ENCODE measurements at regions not wholly inside any gene's neighbourhood (a gene's known extent, or its start where the extent isn't known, plus 50 kb on each side); places are given as distances from the start of the nearest gene placed in this dataset.

GRCh38 chr2:103268841-103269498 lies 507.1 kb downstream of the TMEM182 start:
- H3K4me1 Mint-ChIP-seq (ENCODE audit: unreplicated experiment): peaks cover 4% of the 10 kb centered on the region
- H3K27me3 Mint-ChIP-seq: no peaks in the 10 kb centered on the region
- no peak for DNase-seq (ENCODE audit: extremely low spot score, unreplicated experiment)
- H3K4me3 Mint-ChIP-seq: no peak overlapping the region
- no peak overlapping the region for H3K27ac Mint-ChIP-seq
- TF ChIP-seq, protein P1, sequence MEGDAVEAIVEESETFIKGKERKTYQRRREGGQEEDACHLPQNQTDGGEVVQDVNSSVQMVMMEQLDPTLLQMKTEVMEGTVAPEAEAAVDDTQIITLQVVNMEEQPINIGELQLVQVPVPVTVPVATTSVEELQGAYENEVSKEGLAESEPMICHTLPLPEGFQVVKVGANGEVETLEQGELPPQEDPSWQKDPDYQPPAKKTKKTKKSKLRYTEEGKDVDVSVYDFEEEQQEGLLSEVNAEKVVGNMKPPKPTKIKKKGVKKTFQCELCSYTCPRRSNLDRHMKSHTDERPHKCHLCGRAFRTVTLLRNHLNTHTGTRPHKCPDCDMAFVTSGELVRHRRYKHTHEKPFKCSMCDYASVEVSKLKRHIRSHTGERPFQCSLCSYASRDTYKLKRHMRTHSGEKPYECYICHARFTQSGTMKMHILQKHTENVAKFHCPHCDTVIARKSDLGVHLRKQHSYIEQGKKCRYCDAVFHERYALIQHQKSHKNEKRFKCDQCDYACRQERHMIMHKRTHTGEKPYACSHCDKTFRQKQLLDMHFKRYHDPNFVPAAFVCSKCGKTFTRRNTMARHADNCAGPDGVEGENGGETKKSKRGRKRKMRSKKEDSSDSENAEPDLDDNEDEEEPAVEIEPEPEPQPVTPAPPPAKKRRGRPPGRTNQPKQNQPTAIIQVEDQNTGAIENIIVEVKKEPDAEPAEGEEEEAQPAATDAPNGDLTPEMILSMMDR (conservative IDR thresholded peaks at IDR 0.05): no peak
- no peaks in the 10 kb centered on the region for H3K9me3 Mint-ChIP-seq
- H3K36me3 Mint-ChIP-seq: no peaks in the 10 kb centered on the region

DNA sequence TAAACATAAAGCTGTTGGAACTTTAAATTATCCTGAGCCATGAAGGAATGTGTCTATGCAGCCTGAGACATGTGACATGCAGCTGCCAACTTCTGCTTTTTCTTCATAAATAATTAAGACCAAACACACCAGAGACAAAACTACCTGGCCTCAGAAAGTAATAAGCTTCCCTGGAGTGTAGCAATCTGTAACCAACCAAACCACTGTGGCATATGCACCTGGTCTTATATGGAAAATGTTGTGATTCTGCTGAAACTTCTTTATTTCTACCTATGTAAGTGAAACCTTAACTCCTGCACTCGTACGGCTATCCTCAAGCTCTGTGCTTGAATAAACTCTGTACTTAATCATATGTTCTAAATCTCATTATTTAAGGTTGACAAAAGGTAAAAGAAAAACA lies 515.0 kb downstream of the TMEM182 start:
- TF ChIP-seq, protein P1 (conservative IDR thresholded peaks at IDR 0.05): no peak
- H3K9me3 Mint-ChIP-seq: no peaks in the 10 kb centered on the region
- no peaks in the 10 kb centered on the region for H3K27me3 Mint-ChIP-seq
- no peaks in the 10 kb centered on the region for H3K36me3 Mint-ChIP-seq
- H3K4me1 Mint-ChIP-seq (ENCODE audit: unreplicated experiment): no peaks in the 10 kb centered on the region
- DNase-seq (ENCODE audit: extremely low spot score, unreplicated experiment): no peak
- H3K4me3 Mint-ChIP-seq: no peak overlapping the region
- no peak overlapping the region for H3K27ac Mint-ChIP-seq

DNA sequence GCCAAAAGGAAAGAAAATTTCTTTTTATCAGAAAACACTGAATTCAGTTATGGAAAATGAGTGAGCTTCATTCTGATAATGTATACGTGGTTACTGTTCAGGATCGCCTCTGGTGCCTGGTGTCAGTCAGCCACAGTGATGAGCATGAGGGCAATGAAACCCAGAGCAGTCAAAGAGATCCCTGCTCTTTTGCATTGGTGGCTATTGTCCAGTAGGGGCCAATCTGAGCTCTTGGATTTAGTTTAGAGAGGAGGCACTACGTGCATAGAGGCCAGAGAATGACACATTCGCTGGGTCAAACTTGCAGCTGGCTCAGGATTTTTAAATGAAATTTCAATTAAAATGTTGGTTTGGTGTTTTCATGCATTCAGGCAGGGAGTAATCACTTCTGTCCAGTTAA lies 522.9 kb downstream of the TMEM182 start:
- DNase-seq (ENCODE audit: extremely low spot score, unreplicated experiment): no peak
- Mint-ChIP-seq H3K27ac (no peak overlapping the region), H3K36me3 (no peaks in the 10 kb centered on the region), H3K4me3 (no peak overlapping the region), H3K4me1 (ENCODE audit: unreplicated experiment) (peaks cover 8% of the 10 kb centered on the region), H3K9me3 (no peaks in the 10 kb centered on the region), H3K27me3 (peaks cover 20% of the 10 kb centered on the region)
- TF ChIP-seq, protein P1 (conservative IDR thresholded peaks at IDR 0.05): no peak

- TF ChIP-seq, protein P1 (conservative IDR thresholded peaks at IDR 0.05): no peak
- no peak overlapping the region for H3K4me3 Mint-ChIP-seq
- peaks cover 20% of the 10 kb centered on the region for H3K27me3 Mint-ChIP-seq
- no peak overlapping the region for H3K27ac Mint-ChIP-seq
- no peaks in the 10 kb centered on the region for H3K9me3 Mint-ChIP-seq
- no peak for DNase-seq (ENCODE audit: extremely low spot score, unreplicated experiment)
- H3K36me3 Mint-ChIP-seq: no peaks in the 10 kb centered on the region
- H3K4me1 Mint-ChIP-seq (ENCODE audit: unreplicated experiment): peaks cover 8% of the 10 kb centered on the region
Observed at GRCh38 chr2:103285354-103285753, 523.5 kb downstream of the TMEM182 start.

DNA sequence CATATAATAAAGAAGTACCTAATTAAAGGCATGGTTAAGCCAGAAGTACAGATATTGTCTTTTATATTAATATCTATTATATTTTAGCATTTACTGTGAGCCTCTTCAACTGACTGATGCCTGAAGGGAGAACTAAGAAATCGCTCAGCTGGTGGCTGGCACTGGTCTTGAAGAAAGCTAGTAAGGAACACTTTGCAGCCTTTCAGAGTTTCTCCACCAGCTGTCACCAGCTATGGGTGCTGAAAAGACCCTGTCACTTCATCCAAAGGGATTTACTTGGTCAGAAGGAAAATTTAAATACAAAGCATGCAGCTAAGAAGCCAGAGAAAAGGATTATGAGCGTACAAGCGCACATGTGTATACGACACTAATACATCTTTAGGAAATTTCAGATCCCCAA lies 525.9 kb downstream of the TMEM182 start:
- DNase-seq (ENCODE audit: extremely low spot score, unreplicated experiment): no peak
- Mint-ChIP-seq H3K36me3 (no peaks in the 10 kb centered on the region), H3K9me3 (no peaks in the 10 kb centered on the region), H3K4me3 (no peak overlapping the region), H3K27ac (no peak overlapping the region), H3K27me3 (peaks cover 23% of the 10 kb centered on the region), H3K4me1 (ENCODE audit: unreplicated experiment) (peaks cover 11% of the 10 kb centered on the region)
- TF ChIP-seq, protein P1 (conservative IDR thresholded peaks at IDR 0.05): no peak

Data from type B pancreatic cell (in vitro differentiated cells).